Posterior cingulate gyrus (tissue), 11 donors: ENCODE measurements at regions not wholly inside any gene's neighbourhood (a gene's known extent, or its start where the extent isn't known, plus 50 kb on each side); places are given as distances from the start of the nearest gene placed in this dataset.

Experiments
- DNase-seq, 10 donors: peaks; one replicate each; pipeline versions ENCODE4 v3.0.0 to v3.0.0-alpha.2; 2020 to 2021; ENCODE audit warnings: mixed read lengths in 3 of 10
- intact Hi-C: fragments of 100-400 bp; cut with DNase I; formaldehyde crosslinking; loops from one replicate; pipeline ENCODE4 v1.15.1; 2023

- DNase-seq: no peak
- intact Hi-C loops: no loop called here
These were observed 115.1 kb upstream of the MVB12B start for GRCh38 chr9:126211441-126212074.

GRCh38 chr9:126215486-126215885 is 111.1 kb upstream of the MVB12B start:
- intact Hi-C loops: no loop called here
- no peak for DNase-seq

- intact Hi-C loops: no loop called here
These were observed 109.8 kb upstream of the MVB12B start for GRCh38 chr9:126216826-126217225.

GRCh38 chr9:126217250-126217653 is 109.4 kb upstream of the MVB12B start:
- intact Hi-C loops: no loop called here

More at GRCh38 chr9:126216826-126217225, 109.8 kb upstream of the MVB12B start:
- DNase-seq: no peak

GRCh38 chr9:126217797-126218196 is 108.8 kb upstream of the MVB12B start:
- intact Hi-C loops: no loop called here
- no peak for DNase-seq

More at GRCh38 chr9:126217250-126217653, 109.4 kb upstream of the MVB12B start:
- DNase-seq: no peak

- no peak for DNase-seq
- intact Hi-C loops: no loop called here
These were observed 108.1 kb upstream of the MVB12B start for GRCh38 chr9:126218359-126219125.

GRCh38 chr9:126219166-126219565 is 107.5 kb upstream of the MVB12B start:
- intact Hi-C loops: no loop called here
- no peak for DNase-seq

GRCh38 chr9:126219648-126220063 is 107.0 kb upstream of the MVB12B start:
- DNase-seq: no peak
- intact Hi-C loops: loop anchor here (10.0 kb wide), 1 partner anchor 665 kb away; no protein-coding TSS in a partner anchor

- no peak for DNase-seq
- intact Hi-C loops: loop anchor here (10.0 kb wide), 1 partner anchor 667 kb away; no protein-coding TSS in a partner anchor
These were observed 105.1 kb upstream of the MVB12B start for GRCh38 chr9:126221480-126221879.

- no peak for DNase-seq
- intact Hi-C loops: loop anchor here (10.0 kb wide), 1 partner anchor 668 kb away; no protein-coding TSS in a partner anchor
These were observed 104.2 kb upstream of the MVB12B start for GRCh38 chr9:126222363-126222834.

GRCh38 chr9:126222835-126223431 is 103.7 kb upstream of the MVB12B start:
- intact Hi-C loops: loop anchor here (10.0 kb wide), 1 partner anchor 668 kb away; no protein-coding TSS in a partner anchor
- no peak for DNase-seq

GRCh38 chr9:126223798-126224531 is 102.7 kb upstream of the MVB12B start:
- intact Hi-C loops: loop anchor here (10.0 kb wide), 1 partner anchor 669 kb away; no protein-coding TSS in a partner anchor
- no peak for DNase-seq

GRCh38 chr9:126225611-126226609 is 100.7 kb upstream of the MVB12B start:
- no peak for DNase-seq
- intact Hi-C loops: loop anchor here (5.0 to 10.0 kb wide), 3 partner anchors 171 to 819 kb away; no protein-coding TSS in a partner anchor

GRCh38 chr9:126226991-126227936 is 99.4 kb upstream of the MVB12B start:
- intact Hi-C loops: loop anchor here (5.0 to 10.0 kb wide), 3 partner anchors 170 to 820 kb away; no protein-coding TSS in a partner anchor
- DNase-seq: peak in 1 of 10 donors; percentile 41

- no peak for DNase-seq
- intact Hi-C loops: loop anchor here (5.0 to 10.0 kb wide), 3 partner anchors 169 to 821 kb away; no protein-coding TSS in a partner anchor
These were observed 98.4 kb upstream of the MVB12B start for GRCh38 chr9:126228111-126228780.

- DNase-seq: peak; percentile 65 to 97 (median 82)
- intact Hi-C loops: loop anchor here (5.0 to 10.0 kb wide), 3 partner anchors 168 to 822 kb away; no protein-coding TSS in a partner anchor
These were observed 97.7 kb upstream of the MVB12B start for GRCh38 chr9:126228781-126229444.
